ENCODE measurements at regions not wholly inside any gene's neighbourhood (a gene's known extent, or its start where the extent isn't known, plus 50 kb on each side); places are given as distances from the start of the nearest gene placed in this dataset.

- TF ChIP-seq MAFK (IDR thresholded peaks at IDR 0.05; ENCODE audit: low read depth, low read length) (no peak), CTCF (conservative IDR thresholded peaks at IDR 0.05; ENCODE audit: low read depth, low read length) (no peak), CHD1 (IDR thresholded peaks at IDR 0.05; ENCODE audit: low read depth, low read length) (no peak), RFX5 (IDR thresholded peaks at IDR 0.05; ENCODE audit: low read depth, low read length) (no peak), POLR2A (IDR thresholded peaks at IDR 0.05; ENCODE audit: low read depth, low read length) (peak; percentile 37; the same call in 1 of the 2 replicates), RCOR1 (IDR thresholded peaks at IDR 0.05; ENCODE audit: insufficient replicate concordance, low read length) (no peak), USF2 (IDR thresholded peaks at IDR 0.05; ENCODE audit: low read depth, low read length) (no peak), SMC3 (IDR thresholded peaks at IDR 0.05; ENCODE audit: low read depth, low read length) (no peak), ELK1 (IDR thresholded peaks at IDR 0.05; ENCODE audit: borderline replicate concordance, low read depth, low read length) (no peak)
Measured at GRCh38 chr5:72599519-72600370, 92.5 kb upstream of the ZNF366 start.
